GM12891 (cell line): ENCODE measurements at regions not wholly inside any gene's neighbourhood (a gene's known extent, or its start where the extent isn't known, plus 50 kb on each side); places are given as distances from the start of the nearest gene placed in this dataset.
"Not testable (repeated sequence)": the region's sequence is repeated elsewhere in the genome, so short reads cannot be mapped to it uniquely, and the experiment has no call there.

Experiments
- POLR2A ChIP-seq: IDR thresholded peaks from 2 replicates; pipeline ENCODE4 v1.6.1; 2011; ENCODE audit warnings: low read depth, low read length, control low read depth
- POLR2AphosphoS5 ChIP-seq: IDR thresholded peaks from 2 replicates; pipeline ENCODE4 v1.6.1; 2011; ENCODE audit warnings: low read depth, low read length, control low read depth

DNA sequence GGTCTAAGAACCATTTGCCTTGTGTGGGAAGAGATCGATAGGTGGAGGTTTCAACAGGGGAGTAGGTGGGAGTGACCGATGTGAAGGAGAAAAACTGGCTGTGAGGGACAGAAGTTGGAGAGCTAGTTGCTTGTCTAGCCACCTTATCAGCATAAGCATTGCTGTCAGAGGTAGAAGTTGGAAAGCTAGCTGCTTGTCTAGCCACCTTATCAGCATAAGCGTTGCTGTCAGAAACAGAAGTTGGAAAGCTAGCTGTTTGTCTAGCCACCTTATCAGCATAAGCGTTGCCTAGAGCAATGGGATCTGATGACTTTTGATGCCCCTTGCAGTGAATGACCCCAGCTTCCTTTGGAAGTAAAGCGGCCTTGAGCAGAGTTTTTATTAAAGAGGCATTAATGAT, 784.6 kb upstream of the GOT2 start:
- not testable (repeated sequence) for TF ChIP-seq POLR2AphosphoS5, POLR2A
